ENCODE measurements at regions not wholly inside any gene's neighbourhood (a gene's known extent, or its start where the extent isn't known, plus 50 kb on each side); places are given as distances from the start of the nearest gene placed in this dataset.

GRCh38 chr1:38658883-38659282 is 200.7 kb downstream of the RRAGC start:
- ChIA-PET POLR2A (interaction anchor here (0.7 kb wide), 1 partner anchor 175 kb away, joined by 3 read pairs; no protein-coding TSS in a partner anchor), CTCF (ENCODE audit: low intra/inter-chr PET ratio) (no interaction called here)
- H2AFZ ChIP-seq (ENCODE audit: low read depth, low read length) = no peak overlapping the region
- DNase-seq (ENCODE audit: extremely low read depth in 1 of 4, low spot score in 3 of 4) = no peak
- H4K20me1 ChIP-seq (replicated peaks; ENCODE audit: control insufficient read depth, insufficient read depth, low read length) = no peaks in the 10 kb centered on the region
- BruUV-seq (replicated peaks) = no TSS peak
- H3K27ac ChIP-seq (ENCODE audit: extremely low read depth, low read depth, low read length) = no peak overlapping the region
- H3K9ac ChIP-seq (ENCODE audit: insufficient read depth in 1 of 2, low read depth in 2 of 2, low read length in 2 of 2) = no peak overlapping the region
- 0% methylated on average over 1 of the region's 1 CpG for WGBS (ENCODE audit: insufficient coverage, low coverage, missing lambda C conversion rate)
- ATAC-seq = no peak
- no peak for FAIRE-seq
- intact Hi-C loops (cut with micrococcal nuclease) (no loop called here), in situ Hi-C loops (cut with MboI) (no loop called here)
- H3K4me3 ChIP-seq = no peak overlapping the region
- H3K27me3 ChIP-seq (ENCODE audit: control insufficient read depth in 2 of 2, insufficient read depth in 2 of 2, low read length in 2 of 2) = peaks cover 0 to under 1% of the 10 kb centered on the region in 2 experiments; a peak in 2 of 5 replicates
- no peaks in the 10 kb centered on the region for H3K36me3 ChIP-seq (ENCODE audit: control insufficient read depth, insufficient read depth, low read length)
- no peaks in the 10 kb centered on the region for H3K79me2 ChIP-seq (ENCODE audit: control insufficient read depth, insufficient read depth, low read length)
- H3K9me1 ChIP-seq (ENCODE audit: control insufficient read depth, insufficient read depth, low read length) = no peaks in the 10 kb centered on the region
- TF ChIP-seq SUPT5H (IDR thresholded peaks at IDR 0.05) (no peak), ZNF707 (CRISPR knock-in tag; conservative IDR thresholded peaks at IDR 0.05) (peak; percentile 86), ZNF280A (IDR thresholded peaks at IDR 0.05; ENCODE audit: low read depth, partially characterized antibody) (no peak), KDM5B (IDR thresholded peaks at IDR 0.05; ENCODE audit: insufficient replicate concordance, low read depth, low read length) (no peak)
- H3K9me3 ChIP-seq (replicated peaks; ENCODE audit: control insufficient read depth, insufficient read depth, low read depth, low read length) = peaks cover 6% of the 10 kb centered on the region; the same call in 1 of the 2 replicates
- no peak overlapping the region for H3K4me2 ChIP-seq (ENCODE audit: insufficient read depth, low read length)
- no peaks in the 10 kb centered on the region; a peak in 2 of 5 replicates for H3K4me1 ChIP-seq (replicated peaks in 1 of 2; ENCODE audit: control insufficient read depth in 2 of 2, insufficient read depth in 2 of 2, low read length in 2 of 2)

- no peak overlapping the region for H3K4me2 ChIP-seq (ENCODE audit: insufficient read depth, low read length)
- peaks cover 6% of the 10 kb centered on the region; the same call in 1 of the 2 replicates for H3K9me3 ChIP-seq (replicated peaks; ENCODE audit: control insufficient read depth, insufficient read depth, low read depth, low read length)
- no peak for FAIRE-seq
- ChIA-PET POLR2A (no interaction called here), CTCF (ENCODE audit: low intra/inter-chr PET ratio) (no interaction called here)
- H3K9me1 ChIP-seq (ENCODE audit: control insufficient read depth, insufficient read depth, low read length) = no peaks in the 10 kb centered on the region
- H4K20me1 ChIP-seq (replicated peaks; ENCODE audit: control insufficient read depth, insufficient read depth, low read length) = no peaks in the 10 kb centered on the region
- no peak overlapping the region for H2AFZ ChIP-seq (ENCODE audit: low read depth, low read length)
- in situ Hi-C loops (cut with MboI) = no loop called here
- no peaks in the 10 kb centered on the region for H3K36me3 ChIP-seq (ENCODE audit: control insufficient read depth, insufficient read depth, low read length)
- no peaks in the 10 kb centered on the region; a peak in 2 of 5 replicates for H3K27me3 ChIP-seq (ENCODE audit: control insufficient read depth in 2 of 2, insufficient read depth in 2 of 2, low read length in 2 of 2)
- no peak overlapping the region for H3K9ac ChIP-seq (ENCODE audit: insufficient read depth in 1 of 2, low read depth in 2 of 2, low read length in 2 of 2)
- intact Hi-C loops (cut with micrococcal nuclease) = no loop called here
- no peak for DNase-seq (ENCODE audit: extremely low read depth in 1 of 4, low spot score in 3 of 4)
- no peak for ATAC-seq
- H3K79me2 ChIP-seq (ENCODE audit: control insufficient read depth, insufficient read depth, low read length) = no peaks in the 10 kb centered on the region
- no TSS peak for BruUV-seq (replicated peaks)
- H3K4me1 ChIP-seq (replicated peaks in 1 of 2; ENCODE audit: control insufficient read depth in 2 of 2, insufficient read depth in 2 of 2, low read length in 2 of 2) = no peaks in the 10 kb centered on the region; a peak in 2 of 5 replicates
- 19% methylated on average over 2 of the region's 2 CpGs for WGBS (ENCODE audit: insufficient coverage, low coverage, missing lambda C conversion rate)
- no peak overlapping the region for H3K27ac ChIP-seq (ENCODE audit: extremely low read depth, low read depth, low read length)
- no peak overlapping the region for H3K4me3 ChIP-seq
- no peak for TF ChIP-seq DEAF1 (CRISPR knock-in tag; IDR thresholded peaks at IDR 0.05)
- no peak for TF ChIP-seq GABPA (tag; conservative IDR thresholded peaks at IDR 0.05; ENCODE audit: low read depth)
- no peak for TF ChIP-seq KHSRP (IDR thresholded peaks at IDR 0.05)
- no peak for TF ChIP-seq PPARD (CRISPR knock-in tag; IDR thresholded peaks at IDR 0.05)
- TF ChIP-seq IRF9 (tag; IDR thresholded peaks at IDR 0.05) = no peak
- TF ChIP-seq HDAC3 (IDR thresholded peaks at IDR 0.05; ENCODE audit: borderline replicate concordance, partially characterized antibody) = no peak
- TF ChIP-seq MAFF (IDR thresholded peaks at IDR 0.05; ENCODE audit: low read length) = peak; percentile 77
- no peak for TF ChIP-seq PML (IDR thresholded peaks at IDR 0.05; ENCODE audit: low read length)
- no peak for TF ChIP-seq MCM3 (IDR thresholded peaks at IDR 0.05)
These were observed 201.7 kb downstream of the RRAGC start for GRCh38 chr1:38657873-38658272.

All from K562 (cell line).